Activated CD4-positive, alpha-beta T cell treated with anti-CD3 and anti-CD28 coated beads, Interleukin-2, amount 50 U/mL, for 16 hours (primary cell): ENCODE measurements at regions not wholly inside any gene's neighbourhood (a gene's known extent, or its start where the extent isn't known, plus 50 kb on each side); places are given as distances from the start of the nearest gene placed in this dataset.
"Not testable (repeated sequence)": the region's sequence is repeated elsewhere in the genome, so short reads cannot be mapped to it uniquely, and the experiment has no call there.

Source experiments
- DNase-seq: peaks from one replicate; pipeline ENCODE4 v3.0.0-alpha.2; 2020

- no peak for DNase-seq
Measured at GRCh38 chr1:189633658-189634057, 844.0 kb downstream of the BRINP3 start.

- no peak for DNase-seq
Measured at GRCh38 chr1:189637041-189637440, 840.6 kb downstream of the BRINP3 start.

DNA sequence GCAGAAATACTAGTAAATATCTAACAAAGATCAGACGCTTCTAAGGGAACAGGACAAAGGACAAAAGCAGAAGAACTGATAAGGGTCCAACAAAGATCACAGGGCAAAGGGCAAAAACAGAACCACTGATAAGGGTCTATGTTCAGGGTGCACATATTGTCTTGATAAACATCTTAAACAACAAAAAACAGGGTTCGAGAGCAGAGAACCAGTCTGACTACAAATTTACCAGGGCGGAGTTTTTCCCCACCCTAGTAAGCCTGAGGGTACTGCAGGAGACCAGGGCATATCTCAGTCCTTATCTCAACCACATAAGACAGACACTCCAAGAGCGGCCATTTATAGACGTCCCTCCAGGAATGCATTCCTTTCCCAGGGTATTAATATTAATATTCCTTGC lies 833.5 kb downstream of the BRINP3 start:
- DNase-seq: not testable (repeated sequence)

DNA sequence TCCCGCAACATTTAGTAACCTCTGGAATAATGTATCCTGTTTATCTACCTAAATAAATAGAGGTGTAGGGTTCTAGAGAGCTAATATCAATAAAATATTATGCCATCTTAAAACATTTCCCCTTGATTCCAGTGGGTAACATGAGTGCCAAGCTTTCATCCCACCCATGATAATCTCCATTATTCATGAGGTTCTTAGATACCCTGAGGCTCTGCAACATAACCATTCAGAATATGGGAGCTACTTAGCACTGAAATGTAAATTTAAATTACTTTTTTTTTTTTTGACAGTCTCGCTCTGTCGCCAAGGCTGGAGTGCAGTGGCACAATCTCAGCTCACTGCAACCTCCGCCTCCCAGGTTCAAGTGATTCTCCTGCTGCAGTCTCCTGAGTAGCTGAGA lies 832.7 kb downstream of the BRINP3 start:
- no peak for DNase-seq

- no peak for DNase-seq
Measured at GRCh38 chr1:189646066-189646465, 831.6 kb downstream of the BRINP3 start.

DNA sequence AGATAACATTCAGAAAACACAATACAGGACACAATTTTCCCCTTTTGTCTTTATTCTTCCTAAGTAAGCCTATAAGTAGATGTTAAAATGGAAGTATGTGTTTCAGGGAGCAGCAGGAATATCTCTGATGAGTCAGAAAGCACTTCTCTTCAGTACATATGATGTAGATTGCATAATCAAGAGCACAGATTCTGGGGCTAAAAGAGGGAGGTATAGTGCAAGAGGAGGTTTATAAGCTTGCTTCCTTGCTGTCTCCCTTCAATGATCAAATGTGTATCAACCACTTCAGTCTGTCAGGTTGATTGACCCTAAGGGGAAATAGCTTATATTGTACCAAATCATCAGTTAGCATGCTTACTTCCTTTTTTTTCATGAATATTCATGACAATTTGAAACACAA lies 822.8 kb downstream of the BRINP3 start:
- DNase-seq: no peak

DNA sequence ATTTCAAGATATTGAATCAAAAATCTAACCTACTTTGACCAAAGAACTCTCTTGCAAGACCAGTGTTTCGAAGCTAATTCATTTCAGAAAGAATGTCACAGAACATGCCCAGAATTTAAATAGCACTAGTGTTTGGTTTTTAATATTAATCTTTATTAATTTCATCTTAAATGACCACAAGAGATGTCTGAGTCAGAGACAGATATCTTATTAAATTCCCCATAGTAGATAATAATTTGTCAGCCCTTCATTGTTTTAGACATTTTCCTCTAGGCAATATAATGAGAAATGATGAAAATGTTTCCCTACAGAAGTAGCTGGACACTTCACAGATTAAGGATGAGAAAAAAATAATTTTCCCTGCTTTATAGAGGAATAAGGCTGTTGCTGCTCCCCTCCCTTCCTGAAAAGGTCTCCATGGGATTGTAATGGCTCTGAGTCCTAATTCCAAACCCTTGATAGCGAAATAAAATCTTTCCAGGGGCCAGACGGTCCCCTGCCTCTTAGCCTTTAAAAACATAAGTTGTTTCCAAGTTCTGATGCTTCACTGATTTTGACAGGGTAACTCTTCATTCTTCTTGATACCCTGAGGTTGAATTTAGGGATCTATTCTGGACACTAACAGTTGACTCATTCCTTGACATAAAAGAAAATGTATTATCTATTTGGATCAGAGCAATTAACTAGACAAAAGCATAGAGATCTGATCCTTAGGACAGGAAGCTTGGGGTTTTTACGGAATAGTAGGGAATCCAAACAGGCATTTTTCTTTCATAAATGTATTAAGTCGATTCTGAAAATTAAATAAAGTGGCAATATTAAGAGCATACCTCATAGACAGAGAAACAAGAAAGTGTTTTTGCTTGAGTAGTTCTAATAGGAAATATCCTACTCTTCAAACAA lies 820.8 kb downstream of the BRINP3 start:
- no peak for DNase-seq

- DNase-seq: no peak
Measured at GRCh38 chr1:189657715-189658114, 819.9 kb downstream of the BRINP3 start.

- DNase-seq: no peak
Measured at GRCh38 chr1:189658381-189658780, 819.3 kb downstream of the BRINP3 start.

- DNase-seq: no peak
Measured at GRCh38 chr1:189659731-189660130, 817.9 kb downstream of the BRINP3 start.

- DNase-seq: no peak
Measured at GRCh38 chr1:189662190-189662589, 815.5 kb downstream of the BRINP3 start.

DNA sequence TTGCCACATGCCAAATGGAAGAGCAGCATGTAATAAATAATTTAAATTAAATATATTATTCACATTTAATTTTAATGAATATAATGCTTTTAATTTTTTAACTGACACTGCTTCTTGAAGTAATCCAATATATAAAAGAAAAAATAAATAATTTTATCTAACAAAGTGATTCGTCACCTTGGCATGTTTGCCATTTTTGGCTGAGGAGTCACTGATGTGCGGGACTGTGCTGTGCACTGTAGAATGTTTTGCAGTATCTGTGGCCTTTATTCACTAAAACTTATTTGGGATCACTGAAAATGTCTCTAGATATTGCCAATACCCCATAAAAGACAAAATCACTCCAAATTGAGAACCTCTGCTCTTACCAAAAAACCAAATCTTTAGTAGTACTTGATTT lies 807.8 kb downstream of the BRINP3 start:
- no peak for DNase-seq

DNA sequence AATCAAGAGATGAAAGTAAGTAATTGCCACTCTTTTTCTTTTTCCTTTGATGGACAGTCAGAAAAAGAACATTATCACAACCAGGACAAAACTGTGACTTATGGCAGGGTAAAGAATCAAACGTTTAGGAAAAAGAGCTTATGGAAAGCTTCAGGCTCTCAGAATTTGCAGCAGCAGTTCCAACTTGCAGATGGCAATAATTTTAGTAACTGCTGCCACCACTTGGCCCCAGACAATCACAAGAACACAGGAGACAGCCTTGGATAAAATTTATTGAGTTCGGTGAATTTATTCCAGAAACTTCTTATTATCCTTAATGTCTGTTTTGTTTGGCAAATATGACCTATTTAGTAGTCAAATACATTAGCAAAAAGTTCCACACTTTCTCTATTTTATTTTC lies 804.4 kb downstream of the BRINP3 start:
- DNase-seq: no peak

GRCh38 chr1:189675712-189676244 lies 801.9 kb downstream of the BRINP3 start:
- no peak for DNase-seq

GRCh38 chr1:189678779-189679178 lies 798.9 kb downstream of the BRINP3 start:
- no peak for DNase-seq

GRCh38 chr1:189681252-189681919 lies 796.3 kb downstream of the BRINP3 start:
- DNase-seq: no peak

- no peak for DNase-seq
Measured at GRCh38 chr1:189682591-189682990, 795.1 kb downstream of the BRINP3 start.

DNA sequence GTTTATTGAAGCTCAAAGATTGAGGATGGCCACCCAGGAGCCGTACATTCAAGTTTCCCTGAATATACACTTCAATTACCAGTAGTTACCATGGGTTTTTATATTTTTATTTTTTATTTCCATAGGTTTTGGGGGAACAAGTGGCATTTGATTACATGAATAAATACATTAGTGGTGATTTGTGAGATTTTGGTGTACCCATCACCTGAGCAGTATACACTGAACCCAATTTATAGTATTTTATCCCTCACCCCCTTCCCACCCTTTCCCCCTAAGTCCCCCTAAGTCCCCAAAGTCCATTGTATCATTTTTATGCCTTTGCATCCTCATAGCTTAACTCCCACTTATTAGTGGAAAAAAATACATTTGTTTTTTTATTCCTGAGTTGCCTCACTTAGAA lies 791.4 kb downstream of the BRINP3 start:
- DNase-seq: no peak

- DNase-seq: no peak
Measured at GRCh38 chr1:189693140-189693539, 784.5 kb downstream of the BRINP3 start.

- DNase-seq: no peak
Measured at GRCh38 chr1:189696297-189696696, 781.4 kb downstream of the BRINP3 start.

DNA sequence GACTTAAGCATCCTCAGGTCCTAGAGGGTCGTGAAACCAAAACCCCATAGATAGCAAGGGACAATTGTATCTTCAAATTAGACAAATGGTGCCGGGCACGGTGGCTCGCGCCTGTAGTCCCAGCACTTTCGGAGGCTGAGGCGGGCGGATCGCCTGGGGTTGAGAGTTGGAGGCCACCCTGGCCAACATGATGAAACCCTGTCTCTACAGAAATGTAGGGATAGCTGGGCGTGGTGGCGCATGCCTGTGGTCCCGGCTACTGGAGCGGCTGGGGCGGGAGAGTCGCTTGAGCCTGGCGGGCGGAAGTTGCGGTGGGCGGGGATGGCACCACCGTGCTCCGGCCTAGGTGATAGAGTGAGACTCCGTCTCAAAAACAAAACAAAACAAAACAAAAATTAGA lies 780.6 kb downstream of the BRINP3 start:
- DNase-seq: no peak

GRCh38 chr1:189701606-189702005 lies 776.1 kb downstream of the BRINP3 start:
- no peak for DNase-seq

DNA sequence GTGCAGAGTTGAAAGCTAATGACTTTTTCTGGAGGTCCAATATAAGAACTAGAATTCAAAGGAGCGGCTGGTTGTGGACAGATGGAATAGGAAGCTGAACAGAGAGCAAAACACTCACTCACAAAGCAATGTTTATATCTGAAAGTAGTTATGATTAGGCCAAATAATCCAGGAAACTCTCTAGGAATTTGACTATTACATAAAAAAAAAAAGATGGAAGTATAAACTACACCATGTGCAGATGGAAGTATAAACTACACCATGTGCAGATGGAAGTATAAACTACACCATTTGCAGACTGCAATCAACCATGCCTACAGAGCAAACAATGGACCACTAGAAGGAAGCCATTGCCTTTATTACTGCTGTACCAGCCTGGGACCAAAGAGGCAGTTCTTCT lies 771.1 kb downstream of the BRINP3 start:
- DNase-seq: no peak

DNA sequence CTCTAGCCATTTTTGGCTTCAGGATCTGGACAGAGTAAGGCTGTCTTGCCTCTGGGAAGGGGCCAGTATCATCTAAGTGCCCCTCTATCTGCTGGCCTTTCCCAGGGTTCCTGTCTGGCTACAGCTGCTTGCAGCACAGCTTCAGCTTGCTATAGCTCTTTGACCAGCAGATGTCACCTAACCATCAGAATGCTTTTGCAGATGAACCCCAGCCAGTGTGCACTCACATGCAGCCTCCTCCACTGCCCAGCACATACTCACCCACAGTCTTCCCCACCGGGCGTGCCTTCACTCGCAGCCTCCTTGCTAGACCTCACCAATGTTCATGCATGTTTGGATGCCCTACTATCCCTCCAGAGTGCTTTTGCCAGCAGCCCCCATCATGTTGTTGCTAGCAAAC lies 769.0 kb downstream of the BRINP3 start:
- no peak for DNase-seq
